HG02642 (cell line): ENCODE measurements at regions not wholly inside any gene's neighbourhood (a gene's known extent, or its start where the extent isn't known, plus 50 kb on each side); places are given as distances from the start of the nearest gene placed in this dataset.

Source experiments
- ATAC-seq: cut with Tn5 transposase; IDR thresholded peaks from one replicate; pipeline ENCODE4 v1.9.1; 2021; ENCODE audit warnings: mild to moderate bottlenecking; ENCODE audit not compliant: unreplicated experiment, poor library complexity

DNA sequence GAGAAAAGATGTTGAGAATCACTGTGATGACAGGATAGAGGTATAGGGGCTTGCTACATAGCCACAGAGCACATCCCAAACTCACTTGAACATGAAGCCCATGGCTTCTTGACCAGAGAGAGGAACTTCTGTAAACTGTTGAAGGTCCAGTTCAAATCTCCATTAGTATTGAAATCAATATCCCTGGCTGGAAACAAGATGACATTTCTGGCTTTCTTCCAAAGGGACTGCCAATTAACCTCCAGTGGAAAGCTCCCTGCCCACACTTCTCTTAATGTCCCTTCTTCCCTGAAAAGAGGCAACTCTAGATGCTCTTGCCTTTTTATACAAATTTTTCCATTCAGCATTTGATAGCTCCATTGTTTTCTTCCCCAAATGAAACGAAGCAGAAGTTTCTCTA lies 612.1 kb downstream of the EBF1 start:
- no peak for ATAC-seq

DNA sequence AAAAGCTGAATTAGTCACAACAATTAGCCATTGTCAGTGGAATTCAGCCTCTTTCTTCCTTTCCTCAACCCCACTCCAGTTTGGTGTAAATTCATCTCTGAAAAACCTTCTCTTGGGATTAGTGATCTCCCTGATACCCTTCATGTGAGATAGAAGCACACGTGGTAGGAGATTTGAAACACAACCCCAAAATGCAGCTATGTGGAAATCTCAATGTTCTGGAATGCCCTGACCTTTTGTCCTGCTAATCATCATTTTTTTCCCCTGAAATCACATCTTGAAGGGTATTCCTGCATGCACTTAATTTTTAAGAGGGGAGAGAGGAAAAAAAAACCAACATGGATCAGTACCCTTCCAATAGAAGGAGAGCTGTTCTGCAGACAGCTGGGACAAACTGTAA lies 612.6 kb downstream of the EBF1 start:
- no peak for ATAC-seq

DNA sequence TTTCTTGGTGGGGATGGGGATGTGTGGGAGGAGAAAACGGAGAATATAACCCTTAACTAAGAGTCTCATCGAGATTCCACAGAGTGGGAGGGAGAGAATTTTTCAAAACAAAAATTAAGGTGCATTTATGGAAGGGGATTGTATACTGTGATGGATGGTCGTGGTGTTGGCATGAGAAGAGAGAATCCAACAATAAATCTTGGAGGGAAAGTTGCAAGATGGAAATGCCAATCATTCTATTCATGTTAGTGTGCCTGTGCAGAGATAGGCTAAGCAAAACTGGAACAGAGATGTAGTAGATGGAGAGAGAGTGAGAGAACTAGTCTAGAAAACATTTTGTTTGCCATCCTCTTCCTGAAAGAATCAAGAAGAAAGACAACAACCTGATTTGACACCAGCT lies 613.1 kb downstream of the EBF1 start:
- ATAC-seq, result no peak

- ATAC-seq, result no peak
Observed at GRCh38 chr5:158485604-158486081, 614.1 kb downstream of the EBF1 start.

GRCh38 chr5:158485047-158485446 lies 614.7 kb downstream of the EBF1 start:
- ATAC-seq, result no peak

- ATAC-seq, result no peak
Observed at GRCh38 chr5:158484150-158484549, 615.6 kb downstream of the EBF1 start.

GRCh38 chr5:158483281-158483860 lies 616.3 kb downstream of the EBF1 start:
- ATAC-seq, result no peak

- no peak for ATAC-seq
Observed at GRCh38 chr5:158482125-158482524, 617.6 kb downstream of the EBF1 start.

DNA sequence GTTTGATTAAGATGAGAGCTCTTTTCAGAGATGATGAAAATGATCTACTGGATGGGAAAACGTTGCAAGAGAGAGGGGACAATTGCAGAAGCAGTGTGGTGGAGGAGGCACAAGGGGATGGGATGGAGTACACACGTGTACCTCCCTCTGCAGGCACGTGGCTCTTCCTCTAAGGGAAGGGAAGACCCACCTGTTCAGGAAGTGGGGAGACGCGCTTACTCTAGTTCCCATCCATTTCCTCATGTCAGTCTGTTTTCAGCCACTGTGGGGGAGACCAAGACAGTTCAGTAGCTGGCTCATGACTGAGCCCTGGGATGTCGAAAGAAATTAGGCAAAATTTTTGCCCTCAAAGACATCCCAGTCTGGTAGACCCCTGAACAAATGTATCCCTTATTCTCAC lies 619.2 kb upstream of the CLINT1 start:
- no peak for ATAC-seq

- no peak for ATAC-seq
Observed at GRCh38 chr5:158477214-158477613, 618.3 kb upstream of the CLINT1 start.

GRCh38 chr5:158473016-158473635 lies 614.2 kb upstream of the CLINT1 start:
- no peak for ATAC-seq

DNA sequence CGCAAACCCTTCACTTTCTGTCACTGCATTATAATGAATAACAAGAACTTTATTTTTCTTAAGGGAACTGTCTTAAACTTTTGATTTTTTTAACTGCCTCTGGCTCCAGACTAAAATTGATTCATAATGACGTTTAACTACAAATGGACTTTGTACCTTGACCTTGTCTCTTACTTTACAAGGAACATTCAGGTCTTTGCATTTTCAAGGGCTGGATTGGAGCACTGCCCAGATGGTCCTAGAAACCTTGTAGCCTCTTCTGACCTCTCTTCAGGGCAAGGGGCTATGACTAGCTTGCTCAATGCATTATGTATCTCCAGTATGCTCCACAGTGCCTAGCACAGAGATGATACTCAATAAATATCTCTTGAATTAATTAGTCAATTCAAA lies 612.6 kb upstream of the CLINT1 start:
- no peak for ATAC-seq

DNA sequence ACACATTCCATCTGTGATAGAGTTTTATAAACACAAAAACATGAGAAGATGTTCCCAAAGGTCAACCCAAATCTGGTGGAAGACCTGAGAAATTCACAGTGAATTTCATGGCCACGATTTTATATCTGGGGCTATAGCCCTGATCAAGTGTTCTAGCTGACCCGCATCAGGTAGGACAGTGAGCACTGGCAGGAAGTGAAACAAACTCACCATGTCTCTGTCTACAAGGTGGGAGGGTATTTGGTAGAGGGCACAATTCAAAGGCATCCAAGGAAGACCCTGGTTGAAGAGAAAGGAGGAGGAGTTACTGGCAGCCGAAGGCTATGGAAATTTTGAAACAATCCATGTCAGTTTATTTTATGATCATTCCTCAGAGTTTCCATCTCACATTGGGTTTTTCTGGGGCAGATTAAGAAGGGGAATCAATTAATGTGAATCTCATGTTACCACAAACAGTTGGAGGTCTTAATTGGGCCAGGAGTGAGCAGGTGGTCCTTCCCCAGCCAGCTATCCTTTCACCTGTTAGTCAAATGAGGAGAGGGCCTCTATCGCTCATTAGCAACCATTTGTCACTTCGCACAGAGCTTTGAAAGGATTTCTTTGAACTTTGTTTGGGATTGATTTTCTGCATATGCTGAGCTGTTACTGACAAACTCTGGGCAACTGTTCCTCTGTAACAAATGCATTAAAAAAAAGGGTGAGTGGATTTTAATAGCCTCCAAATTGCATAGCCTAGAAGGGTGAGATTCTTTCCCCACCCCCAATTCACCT lies 612.0 kb upstream of the CLINT1 start:
- ATAC-seq, result no peak

- no peak for ATAC-seq
Observed at GRCh38 chr5:158468444-158468843, 609.5 kb upstream of the CLINT1 start.

- ATAC-seq, result no peak
Observed at GRCh38 chr5:158466191-158466590, 607.2 kb upstream of the CLINT1 start.

GRCh38 chr5:158465086-158465972 lies 606.4 kb upstream of the CLINT1 start:
- no peak for ATAC-seq

- ATAC-seq, result no peak
Observed at GRCh38 chr5:158464383-158464782, 605.4 kb upstream of the CLINT1 start.

DNA sequence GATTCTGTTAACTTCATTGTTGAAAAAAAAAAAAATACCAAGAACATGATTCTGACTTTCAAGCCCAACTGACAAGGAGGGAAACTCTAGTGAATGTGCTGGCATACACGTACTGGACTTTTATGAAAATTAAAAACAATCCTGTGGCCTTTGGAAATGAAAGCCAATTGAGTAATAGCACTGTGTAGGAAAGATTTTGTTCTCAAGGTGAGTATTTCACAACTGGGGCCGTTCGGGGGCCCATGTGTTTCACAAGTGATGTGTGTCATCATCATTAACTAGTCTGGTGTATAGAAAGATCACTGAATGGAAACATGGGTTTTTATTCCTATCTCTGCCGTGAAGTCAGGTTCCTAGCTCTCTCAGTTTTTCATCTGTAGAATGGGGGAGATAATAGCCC lies 605.0 kb upstream of the CLINT1 start:
- no peak for ATAC-seq

DNA sequence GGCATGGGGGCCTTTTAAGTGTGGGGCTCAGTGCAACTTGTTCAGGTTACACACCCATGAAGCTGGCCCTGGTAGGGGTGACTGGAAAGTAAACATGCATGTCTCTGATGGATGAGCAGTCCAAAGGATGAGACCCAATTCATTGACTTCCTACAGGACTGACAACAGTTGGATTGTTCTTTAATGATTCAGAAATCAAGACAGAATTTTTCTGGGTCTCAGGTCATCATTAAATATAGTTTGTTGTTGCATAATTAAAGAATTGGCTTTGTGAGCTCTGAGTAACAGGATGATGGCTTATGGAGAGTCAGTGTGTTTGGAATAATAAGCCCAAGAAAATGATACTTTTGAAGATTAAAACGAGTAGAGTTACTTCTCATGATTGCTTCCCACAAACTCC lies 604.2 kb upstream of the CLINT1 start:
- ATAC-seq, result no peak

DNA sequence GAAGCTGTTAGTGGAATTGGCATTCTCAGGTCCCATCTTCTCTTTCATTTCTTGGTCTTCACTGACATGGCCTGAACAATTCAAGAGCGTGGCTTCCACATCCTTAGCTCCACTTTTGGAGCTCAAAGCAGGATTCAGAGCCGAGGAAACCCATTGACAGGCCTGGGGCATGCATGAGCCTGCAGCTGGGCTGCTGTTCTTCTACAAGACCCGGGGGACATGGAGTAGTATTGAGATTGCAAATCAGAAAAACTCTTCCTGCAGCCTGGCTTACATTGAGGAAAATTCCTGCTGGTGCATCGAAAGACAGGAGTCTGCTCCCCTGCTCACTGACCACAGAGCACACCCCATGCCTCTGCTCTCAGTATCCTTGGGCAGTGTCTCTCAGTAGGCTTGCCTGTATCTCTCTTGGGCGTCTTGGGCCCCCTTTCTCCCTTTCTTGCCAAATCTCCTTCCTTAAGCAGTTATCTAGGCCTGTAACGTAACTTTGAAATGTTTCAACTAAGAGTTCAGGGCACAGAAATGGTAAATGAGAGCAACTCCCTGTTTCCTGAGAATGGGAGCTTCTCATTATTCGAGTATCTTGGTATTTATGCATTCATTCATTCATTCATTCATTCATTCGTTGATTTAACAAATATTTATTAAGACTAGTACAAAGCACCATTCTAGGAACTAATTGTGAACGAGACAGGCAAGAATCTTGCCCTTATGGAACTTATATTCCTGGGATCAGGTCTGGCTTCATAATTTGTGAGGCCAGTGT lies 603.6 kb upstream of the CLINT1 start:
- no peak for ATAC-seq
